H9 (cell line): ENCODE measurements at regions not wholly inside any gene's neighbourhood (a gene's known extent, or its start where the extent isn't known, plus 50 kb on each side); places are given as distances from the start of the nearest gene placed in this dataset.

Source experiments
- DNase-seq: peaks from one replicate; pipeline ENCODE4 v3.0.0-alpha.2; 2017
- H2AFZ ChIP-seq: one replicate; pipeline ENCODE4 v1.6.1; 2013; ENCODE audit warnings: mild to moderate bottlenecking, low read length, control low read depth, moderate library complexity
- H2AK5ac ChIP-seq: 2 replicates; pipeline ENCODE4 v1.6.1; 2013; ENCODE audit warnings: low read length, control low read depth, mixed read lengths; ENCODE audit not compliant: insufficient read length
- H2BK120ac ChIP-seq: one replicate; pipeline ENCODE4 v1.6.1; 2013; ENCODE audit warnings: low read depth, mild to moderate bottlenecking, low read length, control low read depth, inconsistent platforms; ENCODE audit not compliant: poor library complexity, severe bottlenecking
- H2BK12ac ChIP-seq: 2 replicates; pipeline ENCODE4 v1.6.1; 2013; ENCODE audit warnings: low read length, control low read depth, mixed read lengths, low read depth; ENCODE audit not compliant: insufficient read length
- H2BK15ac ChIP-seq: 2 replicates; pipeline ENCODE4 v1.6.1; 2013; ENCODE audit warnings: low read depth, low read length, control low read depth
- H2BK20ac ChIP-seq: one replicate; pipeline ENCODE4 v1.6.1; 2013; ENCODE audit warnings: low read depth, mild to moderate bottlenecking, low read length, control low read depth, inconsistent platforms; ENCODE audit not compliant: poor library complexity, severe bottlenecking
- H2BK5ac ChIP-seq: 2 replicates; pipeline ENCODE4 v1.6.1; 2013; ENCODE audit warnings: low read length, control low read depth, mixed read lengths; ENCODE audit not compliant: insufficient read length
- H3K14ac ChIP-seq: 2 replicates; pipeline ENCODE4 v1.6.1; 2013; ENCODE audit warnings: low read length, control low read depth; ENCODE audit not compliant: insufficient read depth
- H3K18ac ChIP-seq: 2 replicates; pipeline ENCODE4 v1.6.1; 2013; ENCODE audit warnings: low read depth, mild to moderate bottlenecking, mixed read lengths, low read length, control low read depth; ENCODE audit not compliant: insufficient read length
- H3K23ac ChIP-seq: 2 replicates; pipeline ENCODE4 v1.6.1; 2013; ENCODE audit warnings: low read length, control low read depth, mixed read lengths, low read depth; ENCODE audit not compliant: insufficient read length
- H3K23me2 ChIP-seq: 2 replicates; pipeline ENCODE4 v1.6.1; 2013; ENCODE audit warnings: low read depth, mild to moderate bottlenecking, mixed read lengths, low read length, control low read depth; ENCODE audit not compliant: insufficient read length, poor library complexity, severe bottlenecking
- H3K27ac ChIP-seq: 2 replicates; pipeline ENCODE4 v1.5.1; 2013; ENCODE audit warnings: low read length, control low read depth, mixed read lengths, low read depth; ENCODE audit not compliant: insufficient read length
- H3K27me3 ChIP-seq: 2 replicates; pipeline ENCODE4 v1.6.1; 2013; ENCODE audit warnings: low read length, control low read depth, inconsistent platforms; ENCODE audit not compliant: insufficient read depth
- H3K4ac ChIP-seq: 2 replicates; pipeline ENCODE4 v1.6.1; 2013; ENCODE audit warnings: low read depth, mild to moderate bottlenecking, control low read depth, inconsistent platforms, low read length, moderate library complexity
- H3K4me1 ChIP-seq: 2 replicates; pipeline ENCODE4 v1.6.1; 2013; ENCODE audit warnings: low read length, control low read depth, inconsistent platforms; ENCODE audit not compliant: insufficient read depth
- H3K4me2 ChIP-seq: 2 replicates; pipeline ENCODE4 v1.6.1; 2013; ENCODE audit warnings: low read length, control low read depth, mixed read lengths; ENCODE audit not compliant: insufficient read length, insufficient read depth
- H3K56ac ChIP-seq: 2 replicates; pipeline ENCODE4 v1.6.1; 2013; ENCODE audit warnings: low read depth, mild to moderate bottlenecking, mixed read lengths, low read length, control low read depth; ENCODE audit not compliant: insufficient read length
- H3K79me1 ChIP-seq: 2 replicates; pipeline ENCODE4 v1.6.1; 2013; ENCODE audit warnings: low read depth, mild to moderate bottlenecking, moderate library complexity, low read length, control low read depth, inconsistent platforms; ENCODE audit not compliant: insufficient read depth, poor library complexity, severe bottlenecking
- H3K79me2 ChIP-seq: 2 replicates; pipeline ENCODE4 v1.6.1; 2013; ENCODE audit warnings: low read length, control low read depth, inconsistent platforms; ENCODE audit not compliant: insufficient read depth
- H3K9ac ChIP-seq: 2 replicates; pipeline ENCODE4 v1.6.1; 2013; ENCODE audit warnings: low read length, control low read depth, mixed read lengths; ENCODE audit not compliant: insufficient read length; ENCODE audit errors: extremely low read depth
- H3K9me3 ChIP-seq: one replicate; pipeline ENCODE4 v1.6.1; 2013; ENCODE audit warnings: low read depth, low read length, inconsistent platforms; ENCODE audit not compliant: control insufficient read depth
- H3T11ph ChIP-seq: one replicate; pipeline ENCODE4 v1.6.1; 2013; ENCODE audit warnings: mild to moderate bottlenecking, low read length, control low read depth, inconsistent platforms
- H4K20me1 ChIP-seq: one replicate; pipeline ENCODE4 v1.6.1; 2013; ENCODE audit not compliant: control insufficient read depth, insufficient read length, insufficient read depth
- H4K5ac ChIP-seq: 2 replicates; pipeline ENCODE4 v1.6.1; 2013; ENCODE audit warnings: low read depth, mild to moderate bottlenecking, mixed read lengths, low read length, control low read depth; ENCODE audit not compliant: insufficient read length
- H4K8ac ChIP-seq: replicated peaks from 2 replicates; pipeline ENCODE4 v1.6.1; 2013; ENCODE audit warnings: low read length, control low read depth, mixed read lengths, low read depth; ENCODE audit not compliant: insufficient read length
- H4K91ac ChIP-seq: 2 replicates; pipeline ENCODE4 v1.6.1; 2013; ENCODE audit warnings: low read depth, mild to moderate bottlenecking, moderate library complexity, mixed read lengths, low read length, control low read depth; ENCODE audit not compliant: insufficient read length
- H3K27ac Mint-ChIP-seq, 3 experiments: 2 replicates in 2 of 3; 3 replicates in 1 of 3; pipeline ENCODE4 v1.8.0; 2020 to 2021; ENCODE audit warnings: mixed read lengths in 3 of 3, mild to moderate bottlenecking in 1 of 3, moderate library complexity in 1 of 3
- H3K27me3 Mint-ChIP-seq: 2 replicates; pipeline ENCODE4 v1.8.0; 2021; ENCODE audit warnings: low read depth, mild to moderate bottlenecking, moderate library complexity, mixed read lengths
- H3K36me3 Mint-ChIP-seq, 3 experiments: 2 replicates in 2 of 3; 3 replicates in 1 of 3; pipeline ENCODE4 v1.8.0; 2020 to 2021; ENCODE audit warnings: low read depth in 3 of 3, mixed read lengths in 3 of 3; ENCODE audit not compliant: insufficient read depth in 1 of 3
- H3K4me1 Mint-ChIP-seq, 2 experiments: 2 replicates each; pipeline ENCODE4 v1.8.0; 2020; ENCODE audit warnings: mixed read lengths in 2 of 2
- H3K4me3 Mint-ChIP-seq, 2 experiments: 2 replicates in 1 of 2; 3 replicates in 1 of 2; pipeline ENCODE4 v1.8.0; 2020 to 2021; ENCODE audit warnings: mild to moderate bottlenecking in 2 of 2, mixed read lengths in 2 of 2, moderate library complexity in 1 of 2
- H3K9me3 Mint-ChIP-seq, 2 experiments: 2 replicates in 1 of 2; 3 replicates in 1 of 2; pipeline ENCODE4 v1.8.0; 2020; ENCODE audit warnings: mild to moderate bottlenecking in 2 of 2, mixed read lengths in 2 of 2, moderate library complexity in 1 of 2
- CTCF ChIP-seq: fragments of 200-600 bp; sonication (generic); conservative IDR thresholded peaks from 3 replicates; pipeline ENCODE4 v1.8.0; 2021; ENCODE audit warnings: antibody characterized with exemption, mild to moderate bottlenecking
- WGBS: extraction: QIAGEN DNeasy Blood & Tissue Kit; methylation state at CpG from one replicate; pipeline ENCODE4 v1.1.7; 2013; ENCODE audit warnings: missing lambda C conversion rate, low lambda C conversion rate, mixed read lengths; ENCODE audit not compliant: insufficient read length; ENCODE audit errors: extremely low coverage; 5-methylcytosine and 5-hydroxymethylcytosine counted together

DNA sequence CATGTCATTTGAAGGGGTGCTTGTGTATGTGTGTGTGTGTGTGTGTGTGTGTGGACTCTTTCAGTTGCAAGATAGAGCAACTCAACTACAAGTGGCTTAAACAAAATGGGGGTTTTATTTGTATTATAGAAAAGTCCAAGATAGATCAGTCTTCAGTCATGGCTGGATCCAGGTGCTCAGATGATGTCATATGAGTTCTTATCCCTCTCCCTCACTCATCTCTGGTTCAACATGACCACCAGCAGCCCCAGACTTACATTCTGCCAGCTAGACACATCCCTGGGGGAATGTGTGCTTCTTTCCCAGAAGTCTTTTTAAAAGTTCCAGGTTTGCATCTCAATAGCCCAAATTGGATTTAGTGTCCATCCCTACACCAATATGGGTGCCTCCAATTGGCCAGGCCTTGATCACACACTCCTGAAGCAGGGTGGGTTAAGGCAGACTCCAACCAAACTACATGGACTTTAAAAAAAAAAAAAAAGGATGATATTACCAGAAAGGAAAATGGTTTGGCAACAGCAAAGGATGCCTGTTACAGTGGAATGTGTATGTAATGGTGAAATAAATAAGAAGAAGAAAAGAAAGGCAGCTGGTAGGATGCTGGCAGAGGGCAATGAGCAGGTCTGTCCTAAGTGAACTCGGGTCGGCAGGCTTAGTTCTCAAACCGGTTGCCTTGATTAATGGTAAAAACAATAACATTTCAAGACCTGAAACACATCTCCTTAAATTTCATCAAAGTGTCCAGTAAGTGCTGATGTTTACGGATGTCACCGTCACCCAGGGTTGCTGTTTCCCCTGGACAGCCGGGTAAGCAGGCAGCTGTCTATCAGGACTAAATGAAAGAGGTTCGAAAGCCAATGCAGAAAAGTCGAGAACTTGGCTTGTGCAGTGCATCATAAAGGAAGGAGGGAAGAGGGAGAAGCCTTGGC, 107.7 kb downstream of the SMIM20 start:
- Histone ChIP-seq H3K27me3 (no peaks in the 10 kb centered on the region), H3K4me1 (peaks cover 3% of the 10 kb centered on the region; the same call in 1 of the 2 replicates), H2BK120ac (no peak overlapping the region), H3K23me2 (no peaks in the 10 kb centered on the region), H3K23ac (no peak overlapping the region), H4K5ac (no peak overlapping the region), H3K56ac (no peak overlapping the region), H3K18ac (no peak overlapping the region), H4K8ac (no peak overlapping the region), H3T11ph (no peak overlapping the region), H3K27ac (no peak overlapping the region), H3K79me2 (no peaks in the 10 kb centered on the region), H2BK5ac (no peak overlapping the region), H3K9me3 (no peaks in the 10 kb centered on the region), H3K79me1 (no peaks in the 10 kb centered on the region), H2AK5ac (no peak overlapping the region), H4K91ac (no peak overlapping the region), H2BK20ac (no peak overlapping the region), H4K20me1 (no peaks in the 10 kb centered on the region), H3K9ac (no peak overlapping the region), H3K14ac (no peak overlapping the region), H2BK12ac (no peak overlapping the region), H2BK15ac (no peak overlapping the region), H3K4ac (no peak overlapping the region), H2AFZ (no peak overlapping the region), H3K4me2 (no peak overlapping the region)
- Mint-ChIP-seq H3K4me1 (peaks cover 8 to 18% of the 10 kb centered on the region in 2 experiments), H3K9me3 (peaks cover 0 to 2% of the 10 kb centered on the region in 2 experiments; a peak in 2 of 5 replicates), H3K27me3 (no peaks in the 10 kb centered on the region), H3K27ac (no peak overlapping the region), H3K36me3 (no peaks in the 10 kb centered on the region), H3K4me3 (no peak overlapping the region)
- DNase-seq = no peak
- WGBS = no CpG with 5 or more reads among the region's 8 CpGs
- TF ChIP-seq CTCF = no peak
